Endothelial cell of umbilical vein (primary cell): ENCODE measurements at regions not wholly inside any gene's neighbourhood (a gene's known extent, or its start where the extent isn't known, plus 50 kb on each side); places are given as distances from the start of the nearest gene placed in this dataset.

ENCODE experiments used
- CTCF ChIP-seq, 2 donors: IDR thresholded peaks; 1 replicate in 1 of 2; 2 replicates in 1 of 2; pipeline ENCODE4 v1.5.1; 2011; ENCODE audit warnings: low read length in 2 of 2, mild to moderate bottlenecking in 2 of 2, moderate library complexity in 2 of 2, control low read depth in 1 of 2, inconsistent platforms in 1 of 2, low read depth in 1 of 2; ENCODE audit not compliant: insufficient read depth in 1 of 2; ENCODE audit errors: extremely low read depth in 1 of 2
- JUN ChIP-seq: IDR thresholded peaks from 2 replicates; pipeline ENCODE4 v1.6.1; 2011; ENCODE audit warnings: borderline replicate concordance, low read depth; ENCODE audit not compliant: insufficient read length, insufficient read depth
- POLR2A ChIP-seq: IDR thresholded peaks from 2 replicates; pipeline ENCODE4 v1.6.1; 2012; ENCODE audit warnings: low read depth, mild to moderate bottlenecking, control low read depth, low read length

GRCh38 chr13:73201626-73202025 is 142.8 kb downstream of the KLF5 start:
- no peak for TF ChIP-seq POLR2A
- TF ChIP-seq CTCF (IDR thresholded peaks at IDR 0.05; ENCODE audit: extremely low read depth in 1 of 2, insufficient read depth in 1 of 2, low read depth in 1 of 2, low read length in 2 of 2): no peak
- no peak for TF ChIP-seq JUN
